ENCODE measurements at regions not wholly inside any gene's neighbourhood (a gene's known extent, or its start where the extent isn't known, plus 50 kb on each side); places are given as distances from the start of the nearest gene placed in this dataset.

GRCh38 chr5:96093890-96094381, 132.3 kb upstream of the ELL2 start (continued):
- TF ChIP-seq FOXS1 (CRISPR knock-in tag; IDR thresholded peaks at IDR 0.05) (no peak), BCL3 (IDR thresholded peaks at IDR 0.05) (peak; percentile 76; the same call in 1 of the 3 replicates), KDM1A (IDR thresholded peaks at IDR 0.05; ENCODE audit: low read depth) (no peak), ZFP36 (IDR thresholded peaks at IDR 0.05; ENCODE audit: borderline replicate concordance, partially characterized antibody) (no peak), HOXB13 (CRISPR knock-in tag; IDR thresholded peaks at IDR 0.05; ENCODE audit: low read depth) (no peak), NFE2L2 (conservative IDR thresholded peaks at IDR 0.05; ENCODE audit: low read length) (no peak), POLR2A (IDR thresholded peaks at IDR 0.05; ENCODE audit: low read length) (no peak), ZSCAN20 (CRISPR knock-in tag; IDR thresholded peaks at IDR 0.05) (no peak), NPAS2 (CRISPR knock-in tag; IDR thresholded peaks at IDR 0.05; ENCODE audit: borderline replicate concordance) (no peak), ZNF302 (CRISPR knock-in tag; IDR thresholded peaks at IDR 0.05) (no peak), ATOH8 (CRISPR knock-in tag; IDR thresholded peaks at IDR 0.05; ENCODE audit: low read depth) (no peak), RCOR1 (IDR thresholded peaks at IDR 0.05; ENCODE audit: low read depth, low read length) (no peak), SREBF2 (IDR thresholded peaks at IDR 0.05) (no peak), NR3C1 (IDR thresholded peaks at IDR 0.05) (no peak), EHMT2 (IDR thresholded peaks at IDR 0.05; ENCODE audit: low read depth) (no peak), CBX8 (IDR thresholded peaks at IDR 0.05) (no peak), HOXA7 (CRISPR knock-in tag; IDR thresholded peaks at IDR 0.05) (no peak), SMC3 (IDR thresholded peaks at IDR 0.05) (peak; percentile 47)
- TF ChIP-seq, protein P1, sequence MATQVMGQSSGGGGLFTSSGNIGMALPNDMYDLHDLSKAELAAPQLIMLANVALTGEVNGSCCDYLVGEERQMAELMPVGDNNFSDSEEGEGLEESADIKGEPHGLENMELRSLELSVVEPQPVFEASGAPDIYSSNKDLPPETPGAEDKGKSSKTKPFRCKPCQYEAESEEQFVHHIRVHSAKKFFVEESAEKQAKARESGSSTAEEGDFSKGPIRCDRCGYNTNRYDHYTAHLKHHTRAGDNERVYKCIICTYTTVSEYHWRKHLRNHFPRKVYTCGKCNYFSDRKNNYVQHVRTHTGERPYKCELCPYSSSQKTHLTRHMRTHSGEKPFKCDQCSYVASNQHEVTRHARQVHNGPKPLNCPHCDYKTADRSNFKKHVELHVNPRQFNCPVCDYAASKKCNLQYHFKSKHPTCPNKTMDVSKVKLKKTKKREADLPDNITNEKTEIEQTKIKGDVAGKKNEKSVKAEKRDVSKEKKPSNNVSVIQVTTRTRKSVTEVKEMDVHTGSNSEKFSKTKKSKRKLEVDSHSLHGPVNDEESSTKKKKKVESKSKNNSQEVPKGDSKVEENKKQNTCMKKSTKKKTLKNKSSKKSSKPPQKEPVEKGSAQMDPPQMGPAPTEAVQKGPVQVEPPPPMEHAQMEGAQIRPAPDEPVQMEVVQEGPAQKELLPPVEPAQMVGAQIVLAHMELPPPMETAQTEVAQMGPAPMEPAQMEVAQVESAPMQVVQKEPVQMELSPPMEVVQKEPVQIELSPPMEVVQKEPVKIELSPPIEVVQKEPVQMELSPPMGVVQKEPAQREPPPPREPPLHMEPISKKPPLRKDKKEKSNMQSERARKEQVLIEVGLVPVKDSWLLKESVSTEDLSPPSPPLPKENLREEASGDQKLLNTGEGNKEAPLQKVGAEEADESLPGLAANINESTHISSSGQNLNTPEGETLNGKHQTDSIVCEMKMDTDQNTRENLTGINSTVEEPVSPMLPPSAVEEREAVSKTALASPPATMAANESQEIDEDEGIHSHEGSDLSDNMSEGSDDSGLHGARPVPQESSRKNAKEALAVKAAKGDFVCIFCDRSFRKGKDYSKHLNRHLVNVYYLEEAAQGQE (IDR thresholded peaks at IDR 0.05) = no peak
- TF ChIP-seq, protein P2, sequence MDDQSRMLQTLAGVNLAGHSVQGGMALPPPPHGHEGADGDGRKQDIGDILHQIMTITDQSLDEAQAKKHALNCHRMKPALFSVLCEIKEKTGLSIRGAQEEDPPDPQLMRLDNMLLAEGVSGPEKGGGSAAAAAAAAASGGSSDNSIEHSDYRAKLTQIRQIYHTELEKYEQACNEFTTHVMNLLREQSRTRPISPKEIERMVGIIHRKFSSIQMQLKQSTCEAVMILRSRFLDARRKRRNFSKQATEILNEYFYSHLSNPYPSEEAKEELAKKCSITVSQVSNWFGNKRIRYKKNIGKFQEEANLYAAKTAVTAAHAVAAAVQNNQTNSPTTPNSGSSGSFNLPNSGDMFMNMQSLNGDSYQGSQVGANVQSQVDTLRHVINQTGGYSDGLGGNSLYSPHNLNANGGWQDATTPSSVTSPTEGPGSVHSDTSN (IDR thresholded peaks at IDR 0.05) = no peak

DNA sequence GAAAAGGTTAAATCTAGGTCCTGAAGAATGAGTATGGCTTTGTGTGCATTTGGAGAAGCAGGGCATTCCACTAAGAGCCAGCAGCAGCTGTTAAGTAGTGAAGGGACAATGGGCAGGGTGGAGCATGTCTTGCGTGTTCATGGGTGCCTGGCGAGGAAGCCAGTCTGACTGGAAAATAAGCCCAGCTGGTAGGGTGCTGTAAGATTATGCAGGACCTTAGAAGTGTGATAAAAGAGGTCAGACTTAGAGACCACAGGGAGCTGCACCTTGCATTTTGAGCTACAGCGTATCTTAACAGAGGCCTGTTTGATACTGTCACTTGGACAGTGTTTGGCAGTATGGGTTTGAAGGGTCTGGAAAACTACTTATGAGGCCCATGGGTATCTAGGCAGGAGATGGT, 131.7 kb upstream of the ELL2 start:
- ChIA-PET POLR2A (interaction anchor here (0.9 kb wide), 2 partner anchors 107 to 131 kb away, joined by 3 read pairs; no protein-coding TSS in a partner anchor), CTCF (interaction anchor here (1.2 to 2.4 kb wide), 2 partner anchors 192 to 243 kb away, joined by 3 to 8 read pairs; no protein-coding TSS in a partner anchor)
- ATAC-seq (peak; percentile 38 to 57; a peak in 4 of 6 replicates), FAIRE-seq (no peak), DNase-seq (ENCODE audit: low read depth in 1 of 2, low spot score in 1 of 2) (no peak)
- no peak for TF ChIP-seq ESRRA (IDR thresholded peaks at IDR 0.05; ENCODE audit: borderline replicate concordance, low read length)
- TF ChIP-seq FOSB (CRISPR knock-in tag; IDR thresholded peaks at IDR 0.05) = no peak
- H3K4me3 ChIP-seq = no peak overlapping the region
- peak overlapping the region; percentile 69 for H3K4me2 ChIP-seq
- WGBS (ENCODE audit: missing lambda C conversion rate) = 86% methylated on average over 3 of the region's 3 CpGs
- H3K27ac ChIP-seq = peak overlapping the region; percentile 67 to 73
- no peaks in the 10 kb centered on the region for H3K9me3 ChIP-seq
- peaks cover 54% of the 10 kb centered on the region for H3K4me1 ChIP-seq

Data from A549 (cell line).